ENCODE measurements at regions not wholly inside any gene's neighbourhood (a gene's known extent, or its start where the extent isn't known, plus 50 kb on each side); places are given as distances from the start of the nearest gene placed in this dataset.

DNA sequence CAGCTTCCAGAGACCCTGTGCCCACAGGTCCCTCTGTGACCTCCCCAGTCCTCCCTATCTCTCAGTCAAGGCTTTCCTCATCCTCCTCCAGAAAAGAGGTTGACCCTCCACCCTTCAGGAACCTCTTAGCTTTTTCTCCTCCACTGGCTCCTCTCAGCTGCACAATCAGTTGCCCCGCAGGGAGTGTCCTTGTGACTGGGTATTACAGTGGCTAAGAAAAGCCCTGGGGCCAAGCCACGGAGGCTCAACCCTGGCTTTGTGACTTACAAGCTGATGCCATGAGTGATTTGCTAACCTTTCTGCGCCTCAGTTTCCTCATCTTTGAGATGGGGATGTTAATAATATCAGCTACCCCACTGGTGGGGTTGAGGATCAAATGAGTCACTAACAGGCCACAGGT is 66.4 kb upstream of the ZMIZ1 start:
- TF ChIP-seq, protein P1, sequence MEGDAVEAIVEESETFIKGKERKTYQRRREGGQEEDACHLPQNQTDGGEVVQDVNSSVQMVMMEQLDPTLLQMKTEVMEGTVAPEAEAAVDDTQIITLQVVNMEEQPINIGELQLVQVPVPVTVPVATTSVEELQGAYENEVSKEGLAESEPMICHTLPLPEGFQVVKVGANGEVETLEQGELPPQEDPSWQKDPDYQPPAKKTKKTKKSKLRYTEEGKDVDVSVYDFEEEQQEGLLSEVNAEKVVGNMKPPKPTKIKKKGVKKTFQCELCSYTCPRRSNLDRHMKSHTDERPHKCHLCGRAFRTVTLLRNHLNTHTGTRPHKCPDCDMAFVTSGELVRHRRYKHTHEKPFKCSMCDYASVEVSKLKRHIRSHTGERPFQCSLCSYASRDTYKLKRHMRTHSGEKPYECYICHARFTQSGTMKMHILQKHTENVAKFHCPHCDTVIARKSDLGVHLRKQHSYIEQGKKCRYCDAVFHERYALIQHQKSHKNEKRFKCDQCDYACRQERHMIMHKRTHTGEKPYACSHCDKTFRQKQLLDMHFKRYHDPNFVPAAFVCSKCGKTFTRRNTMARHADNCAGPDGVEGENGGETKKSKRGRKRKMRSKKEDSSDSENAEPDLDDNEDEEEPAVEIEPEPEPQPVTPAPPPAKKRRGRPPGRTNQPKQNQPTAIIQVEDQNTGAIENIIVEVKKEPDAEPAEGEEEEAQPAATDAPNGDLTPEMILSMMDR (IDR thresholded peaks at IDR 0.05): no peak
- TF ChIP-seq EP300 (IDR thresholded peaks at IDR 0.05) (no peak), POLR2A (IDR thresholded peaks at IDR 0.05) (no peak)

Data from tibial nerve (tissue), 4 donors.